ENCODE measurements at regions not wholly inside any gene's neighbourhood (a gene's known extent, or its start where the extent isn't known, plus 50 kb on each side); places are given as distances from the start of the nearest gene placed in this dataset.

DNA sequence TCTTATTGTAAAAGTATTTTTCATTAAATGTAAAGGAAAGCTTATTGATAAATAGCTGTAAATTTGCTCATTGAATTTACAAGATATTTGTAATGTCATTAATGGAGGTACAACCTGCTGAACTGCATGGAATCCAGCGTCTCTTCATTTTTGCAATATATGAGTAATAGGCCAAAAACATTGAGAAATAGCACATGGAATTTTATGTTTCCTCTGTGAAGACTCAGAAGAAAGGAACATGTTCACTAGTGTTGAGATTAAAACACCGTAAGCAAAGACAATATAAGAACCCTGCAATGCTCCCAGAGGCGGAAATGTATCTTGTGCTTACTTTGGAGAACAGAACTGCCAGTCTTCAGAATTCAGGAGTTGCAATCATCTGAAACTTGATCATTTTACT lies 167.6 kb downstream of the ALDH1A2 start:
- DNase-seq (ENCODE audit: low spot score), result no peak
- Histone ChIP-seq H3K4me3 (ENCODE audit: low read depth in 1 of 3, low read length in 3 of 3) (no peak overlapping the region), H3K27ac (ENCODE audit: low read depth in 1 of 2, low read length in 2 of 2) (no peak overlapping the region), H3K4me1 (ENCODE audit: control insufficient read depth in 4 of 4, insufficient read depth in 4 of 4, low read length in 3 of 4) (no peaks in the 10 kb centered on the region), H3K27me3 (ENCODE audit: control insufficient read depth in 4 of 4, insufficient read depth in 4 of 4, low read length in 3 of 4) (no peaks in the 10 kb centered on the region), H3K36me3 (ENCODE audit: control insufficient read depth in 4 of 4, insufficient read depth in 3 of 4, low read depth in 1 of 4, low read length in 3 of 4) (no peaks in the 10 kb centered on the region), H3K9ac (ENCODE audit: low read depth in 1 of 2, low read length in 2 of 2) (no peak overlapping the region), H3K9me3 (ENCODE audit: control insufficient read depth in 4 of 4, low read length in 3 of 4) (no peaks in the 10 kb centered on the region)
- TF ChIP-seq FOXA2 (IDR thresholded peaks at IDR 0.05) (no peak), RAD21 (IDR thresholded peaks at IDR 0.05) (no peak), YY1 (IDR thresholded peaks at IDR 0.05) (no peak), JUND (IDR thresholded peaks at IDR 0.05) (no peak), HNF4A (conservative IDR thresholded peaks at IDR 0.05) (no peak), NR2F2 (IDR thresholded peaks at IDR 0.05) (no peak), SP1 (IDR thresholded peaks at IDR 0.05) (no peak), EGR1 (IDR thresholded peaks at IDR 0.05; ENCODE audit: low read depth in 2 of 2) (no peak), RXRA (IDR thresholded peaks at IDR 0.05) (no peak), HNF4G (IDR thresholded peaks at IDR 0.05) (no peak), GABPA (IDR thresholded peaks at IDR 0.05 in 1 of 2, conservative IDR thresholded peaks at IDR 0.05 in 1 of 2) (no peak), TAF1 (conservative IDR thresholded peaks at IDR 0.05) (no peak), FOXA1 (IDR thresholded peaks at IDR 0.05) (no peak)
- TF ChIP-seq, protein P1, sequence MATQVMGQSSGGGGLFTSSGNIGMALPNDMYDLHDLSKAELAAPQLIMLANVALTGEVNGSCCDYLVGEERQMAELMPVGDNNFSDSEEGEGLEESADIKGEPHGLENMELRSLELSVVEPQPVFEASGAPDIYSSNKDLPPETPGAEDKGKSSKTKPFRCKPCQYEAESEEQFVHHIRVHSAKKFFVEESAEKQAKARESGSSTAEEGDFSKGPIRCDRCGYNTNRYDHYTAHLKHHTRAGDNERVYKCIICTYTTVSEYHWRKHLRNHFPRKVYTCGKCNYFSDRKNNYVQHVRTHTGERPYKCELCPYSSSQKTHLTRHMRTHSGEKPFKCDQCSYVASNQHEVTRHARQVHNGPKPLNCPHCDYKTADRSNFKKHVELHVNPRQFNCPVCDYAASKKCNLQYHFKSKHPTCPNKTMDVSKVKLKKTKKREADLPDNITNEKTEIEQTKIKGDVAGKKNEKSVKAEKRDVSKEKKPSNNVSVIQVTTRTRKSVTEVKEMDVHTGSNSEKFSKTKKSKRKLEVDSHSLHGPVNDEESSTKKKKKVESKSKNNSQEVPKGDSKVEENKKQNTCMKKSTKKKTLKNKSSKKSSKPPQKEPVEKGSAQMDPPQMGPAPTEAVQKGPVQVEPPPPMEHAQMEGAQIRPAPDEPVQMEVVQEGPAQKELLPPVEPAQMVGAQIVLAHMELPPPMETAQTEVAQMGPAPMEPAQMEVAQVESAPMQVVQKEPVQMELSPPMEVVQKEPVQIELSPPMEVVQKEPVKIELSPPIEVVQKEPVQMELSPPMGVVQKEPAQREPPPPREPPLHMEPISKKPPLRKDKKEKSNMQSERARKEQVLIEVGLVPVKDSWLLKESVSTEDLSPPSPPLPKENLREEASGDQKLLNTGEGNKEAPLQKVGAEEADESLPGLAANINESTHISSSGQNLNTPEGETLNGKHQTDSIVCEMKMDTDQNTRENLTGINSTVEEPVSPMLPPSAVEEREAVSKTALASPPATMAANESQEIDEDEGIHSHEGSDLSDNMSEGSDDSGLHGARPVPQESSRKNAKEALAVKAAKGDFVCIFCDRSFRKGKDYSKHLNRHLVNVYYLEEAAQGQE (IDR thresholded peaks at IDR 0.05), result no peak
- TF ChIP-seq, protein P2, sequence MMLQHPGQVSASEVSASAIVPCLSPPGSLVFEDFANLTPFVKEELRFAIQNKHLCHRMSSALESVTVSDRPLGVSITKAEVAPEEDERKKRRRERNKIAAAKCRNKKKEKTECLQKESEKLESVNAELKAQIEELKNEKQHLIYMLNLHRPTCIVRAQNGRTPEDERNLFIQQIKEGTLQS (IDR thresholded peaks at IDR 0.05), result no peak
- TF ChIP-seq, protein P3, sequence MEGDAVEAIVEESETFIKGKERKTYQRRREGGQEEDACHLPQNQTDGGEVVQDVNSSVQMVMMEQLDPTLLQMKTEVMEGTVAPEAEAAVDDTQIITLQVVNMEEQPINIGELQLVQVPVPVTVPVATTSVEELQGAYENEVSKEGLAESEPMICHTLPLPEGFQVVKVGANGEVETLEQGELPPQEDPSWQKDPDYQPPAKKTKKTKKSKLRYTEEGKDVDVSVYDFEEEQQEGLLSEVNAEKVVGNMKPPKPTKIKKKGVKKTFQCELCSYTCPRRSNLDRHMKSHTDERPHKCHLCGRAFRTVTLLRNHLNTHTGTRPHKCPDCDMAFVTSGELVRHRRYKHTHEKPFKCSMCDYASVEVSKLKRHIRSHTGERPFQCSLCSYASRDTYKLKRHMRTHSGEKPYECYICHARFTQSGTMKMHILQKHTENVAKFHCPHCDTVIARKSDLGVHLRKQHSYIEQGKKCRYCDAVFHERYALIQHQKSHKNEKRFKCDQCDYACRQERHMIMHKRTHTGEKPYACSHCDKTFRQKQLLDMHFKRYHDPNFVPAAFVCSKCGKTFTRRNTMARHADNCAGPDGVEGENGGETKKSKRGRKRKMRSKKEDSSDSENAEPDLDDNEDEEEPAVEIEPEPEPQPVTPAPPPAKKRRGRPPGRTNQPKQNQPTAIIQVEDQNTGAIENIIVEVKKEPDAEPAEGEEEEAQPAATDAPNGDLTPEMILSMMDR (IDR thresholded peaks at IDR 0.05; ENCODE audit: low read depth, low read length, missing input control), result no peak
- TF ChIP-seq, protein P4, sequence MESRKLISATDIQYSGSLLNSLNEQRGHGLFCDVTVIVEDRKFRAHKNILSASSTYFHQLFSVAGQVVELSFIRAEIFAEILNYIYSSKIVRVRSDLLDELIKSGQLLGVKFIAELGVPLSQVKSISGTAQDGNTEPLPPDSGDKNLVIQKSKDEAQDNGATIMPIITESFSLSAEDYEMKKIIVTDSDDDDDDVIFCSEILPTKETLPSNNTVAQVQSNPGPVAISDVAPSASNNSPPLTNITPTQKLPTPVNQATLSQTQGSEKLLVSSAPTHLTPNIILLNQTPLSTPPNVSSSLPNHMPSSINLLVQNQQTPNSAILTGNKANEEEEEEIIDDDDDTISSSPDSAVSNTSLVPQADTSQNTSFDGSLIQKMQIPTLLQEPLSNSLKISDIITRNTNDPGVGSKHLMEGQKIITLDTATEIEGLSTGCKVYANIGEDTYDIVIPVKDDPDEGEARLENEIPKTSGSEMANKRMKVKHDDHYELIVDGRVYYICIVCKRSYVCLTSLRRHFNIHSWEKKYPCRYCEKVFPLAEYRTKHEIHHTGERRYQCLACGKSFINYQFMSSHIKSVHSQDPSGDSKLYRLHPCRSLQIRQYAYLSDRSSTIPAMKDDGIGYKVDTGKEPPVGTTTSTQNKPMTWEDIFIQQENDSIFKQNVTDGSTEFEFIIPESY (IDR thresholded peaks at IDR 0.05), result no peak
- TF ChIP-seq, protein P5, sequence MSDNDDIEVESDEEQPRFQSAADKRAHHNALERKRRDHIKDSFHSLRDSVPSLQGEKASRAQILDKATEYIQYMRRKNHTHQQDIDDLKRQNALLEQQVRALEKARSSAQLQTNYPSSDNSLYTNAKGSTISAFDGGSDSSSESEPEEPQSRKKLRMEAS (IDR thresholded peaks at IDR 0.05), result no peak
- 97% methylated on average over 3 of the region's 3 CpGs for WGBS

All from liver (tissue), 8 donors.